Gastroesophageal sphincter (tissue), 3 donors: ENCODE measurements at regions not wholly inside any gene's neighbourhood (a gene's known extent, or its start where the extent isn't known, plus 50 kb on each side); places are given as distances from the start of the nearest gene placed in this dataset.

ENCODE experiments used
- CTCF ChIP-seq, 4 experiments: fragments of 200-600 bp in 2 of 4; fragments of 450-650 bp in 2 of 4; sonication (generic) in 1 of 4; IDR thresholded peaks; one replicate each; pipeline ENCODE4 v1.5.1; 2017 to 2019; ENCODE audit warnings: antibody characterized with exemption in 4 of 4, mild to moderate bottlenecking in 2 of 4, moderate library complexity in 2 of 4
- POLR2A ChIP-seq, 2 donors: fragments of 450-650 bp; IDR thresholded peaks; one replicate each; pipeline ENCODE4 v1.6.1; 2017; ENCODE audit warnings: antibody characterized with exemption in 2 of 2, mild to moderate bottlenecking in 2 of 2, moderate library complexity in 1 of 2

- TF ChIP-seq CTCF (IDR thresholded peaks at IDR 0.05) (no peak), POLR2A (IDR thresholded peaks at IDR 0.05) (no peak)
Measured at GRCh38 chr4:33323393-33323792, 2603.2 kb downstream of the PCDH7 start.
